ENCODE measurements at regions not wholly inside any gene's neighbourhood (a gene's known extent, or its start where the extent isn't known, plus 50 kb on each side); places are given as distances from the start of the nearest gene placed in this dataset.

- TF ChIP-seq EZH2 (optimal IDR thresholded peaks at IDR 0.05; ENCODE audit: low read depth, low read length) (no peak), CTCF (IDR thresholded peaks at IDR 0.05; ENCODE audit: low read length) (no peak)
Measured at GRCh38 chr14:85895603-85896002, 365.7 kb downstream of the FLRT2 start.
